Stimulated activated CD8-positive, alpha-beta memory T cell treated with anti-CD3 and anti-CD28 coated beads, Interleukin-15, amount 100 ng/mL, for 4 hours (primary cell): ENCODE measurements at regions not wholly inside any gene's neighbourhood (a gene's known extent, or its start where the extent isn't known, plus 50 kb on each side); places are given as distances from the start of the nearest gene placed in this dataset.

Experiments used
- DNase-seq, 2 donors: peaks; one replicate each; pipeline ENCODE4 v3.0.0-alpha.2; 2020; ENCODE audit warnings: low read depth in 2 of 2

DNA sequence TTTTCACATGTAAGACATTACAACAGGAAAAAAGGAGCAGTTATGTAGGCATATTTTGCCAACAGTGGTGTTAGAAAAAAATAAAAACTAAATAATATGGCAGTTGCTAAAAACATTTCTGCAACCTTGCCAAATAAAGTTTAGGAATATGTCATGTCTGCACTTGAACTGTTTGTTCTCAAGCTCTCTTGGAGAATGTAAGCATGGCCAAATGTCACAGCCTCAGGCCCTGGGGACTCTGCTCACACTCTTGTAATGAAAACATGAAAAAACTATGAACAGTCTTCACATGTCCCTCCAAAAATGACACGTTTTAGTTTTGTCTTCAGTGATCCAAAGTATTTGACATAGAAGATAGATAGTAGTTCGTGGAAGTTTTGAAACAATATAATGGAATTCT is 753.3 kb downstream of the LTN1 start:
- DNase-seq = no peak

DNA sequence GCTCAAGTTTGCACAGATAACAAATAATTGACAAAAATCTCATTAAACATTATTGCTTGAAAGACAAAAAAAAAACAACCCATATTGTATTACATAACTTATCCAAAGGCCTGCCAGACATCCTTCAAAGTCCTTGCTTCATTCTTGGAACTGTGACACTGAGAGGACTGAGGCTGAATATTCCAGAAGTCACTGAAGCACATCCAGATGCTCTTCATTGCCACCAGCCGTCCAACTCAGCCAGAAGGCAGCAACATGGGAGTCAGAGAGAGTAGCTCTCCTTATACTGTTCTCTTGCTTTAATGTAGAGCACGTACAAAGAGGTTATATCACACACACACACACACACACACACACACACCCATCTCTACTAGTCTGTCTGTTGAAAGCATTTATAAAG is 755.0 kb downstream of the LTN1 start:
- no peak for DNase-seq

- no peak for DNase-seq
Observed at GRCh38 chr21:28235169-28235895, 757.3 kb downstream of the LTN1 start.

GRCh38 chr21:28234326-28234725 is 758.4 kb downstream of the LTN1 start:
- DNase-seq = no peak

- no peak for DNase-seq
Observed at GRCh38 chr21:28233536-28234220, 759.0 kb downstream of the LTN1 start.

GRCh38 chr21:28230559-28230958 is 762.1 kb downstream of the LTN1 start:
- no peak for DNase-seq

GRCh38 chr21:28229814-28230213 is 762.9 kb downstream of the LTN1 start:
- DNase-seq = no peak

- DNase-seq = no peak
Observed at GRCh38 chr21:28228636-28228995, 764.1 kb downstream of the LTN1 start.

GRCh38 chr21:28227881-28228635 is 764.6 kb downstream of the LTN1 start:
- no peak for DNase-seq

GRCh38 chr21:28226563-28226962 is 766.1 kb downstream of the LTN1 start:
- no peak for DNase-seq

- no peak for DNase-seq
Observed at GRCh38 chr21:28224191-28224726, 768.4 kb downstream of the LTN1 start.

- DNase-seq = no peak
Observed at GRCh38 chr21:28221984-28222383, 770.7 kb downstream of the LTN1 start.

- no peak for DNase-seq
Observed at GRCh38 chr21:28220680-28221079, 772.0 kb downstream of the LTN1 start.

DNA sequence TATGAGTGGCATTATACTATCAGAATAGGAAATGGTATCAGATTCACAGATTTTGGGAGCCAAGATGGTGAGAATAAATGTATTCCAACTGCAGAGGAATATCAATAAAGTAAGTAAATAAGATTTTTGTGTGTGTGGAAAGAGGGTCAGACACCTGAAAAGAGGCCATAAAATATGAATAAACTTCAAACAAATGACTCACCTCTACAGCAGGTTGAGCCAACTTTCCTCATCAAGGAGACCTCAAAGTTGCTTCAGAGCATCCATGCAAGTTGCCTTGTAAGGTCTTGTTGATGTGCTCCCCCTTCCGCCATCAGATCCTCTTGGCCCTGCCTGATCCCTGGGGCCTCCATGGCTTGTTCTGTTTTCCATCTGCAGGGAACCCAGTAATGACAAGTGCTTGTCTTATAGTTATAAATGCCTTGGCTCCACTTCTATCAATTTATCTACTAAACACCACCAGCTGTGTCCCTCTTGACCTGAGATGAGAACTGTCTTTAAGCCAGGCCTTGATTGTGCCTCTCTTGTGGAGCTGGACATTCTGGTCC is 775.6 kb downstream of the LTN1 start:
- DNase-seq = no peak

GRCh38 chr21:28215214-28215954 is 777.3 kb downstream of the LTN1 start:
- DNase-seq = no peak

DNA sequence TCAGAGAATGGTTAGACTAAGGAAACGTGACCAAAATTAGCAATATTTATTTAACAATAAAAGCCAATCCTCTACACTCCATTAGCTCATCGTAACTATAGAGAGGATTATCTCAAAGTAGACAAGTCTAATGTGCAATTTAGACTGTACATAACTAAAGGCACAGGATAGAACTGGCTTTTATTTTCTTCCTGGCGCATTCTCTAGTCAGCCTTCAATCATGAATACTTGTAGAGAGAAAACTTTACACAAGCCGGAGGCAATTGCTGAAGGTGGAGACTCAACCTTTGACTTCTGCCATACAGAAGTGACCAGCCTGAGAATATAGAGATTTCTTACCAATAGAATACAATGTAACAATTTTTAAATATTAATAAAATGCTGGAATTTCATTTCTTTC is 777.9 kb downstream of the LTN1 start:
- no peak for DNase-seq

- DNase-seq = no peak
Observed at GRCh38 chr21:28213261-28213660, 779.4 kb downstream of the LTN1 start.

GRCh38 chr21:28212061-28212460 is 780.6 kb downstream of the LTN1 start:
- DNase-seq = no peak

DNA sequence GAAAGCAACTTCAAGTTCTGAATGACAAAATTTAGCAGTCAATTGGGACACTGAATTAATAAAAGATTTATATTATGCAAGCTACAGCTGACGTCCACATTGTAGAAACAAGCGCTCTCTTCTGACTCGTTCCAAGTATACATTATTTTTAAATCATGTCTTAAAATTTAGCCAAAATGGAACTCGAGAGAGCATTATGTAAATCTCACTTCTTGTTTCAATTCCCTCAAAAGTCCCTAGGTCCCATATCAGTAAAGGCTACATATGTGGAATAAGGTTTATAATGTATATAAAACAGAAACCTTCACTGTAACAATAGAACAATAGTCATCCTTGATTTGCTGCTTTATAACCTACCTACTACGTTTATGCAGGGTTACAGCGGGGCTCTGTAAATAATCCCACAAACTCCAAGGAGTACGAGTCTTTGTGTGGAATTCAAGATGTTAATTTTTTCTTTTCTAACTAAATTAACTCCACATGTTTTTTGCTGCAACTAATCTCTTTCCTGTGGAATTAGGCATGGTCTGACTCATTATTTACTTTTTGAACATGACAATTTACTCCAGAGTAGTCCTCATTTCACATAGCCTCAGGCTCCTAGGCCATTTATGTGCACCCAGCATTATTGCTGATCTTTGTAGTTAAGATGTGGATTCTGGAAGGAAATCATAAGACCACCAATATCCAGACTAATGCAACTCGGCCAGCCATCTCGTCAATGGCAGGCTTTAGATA is 785.1 kb downstream of the LTN1 start:
- no peak for DNase-seq

DNA sequence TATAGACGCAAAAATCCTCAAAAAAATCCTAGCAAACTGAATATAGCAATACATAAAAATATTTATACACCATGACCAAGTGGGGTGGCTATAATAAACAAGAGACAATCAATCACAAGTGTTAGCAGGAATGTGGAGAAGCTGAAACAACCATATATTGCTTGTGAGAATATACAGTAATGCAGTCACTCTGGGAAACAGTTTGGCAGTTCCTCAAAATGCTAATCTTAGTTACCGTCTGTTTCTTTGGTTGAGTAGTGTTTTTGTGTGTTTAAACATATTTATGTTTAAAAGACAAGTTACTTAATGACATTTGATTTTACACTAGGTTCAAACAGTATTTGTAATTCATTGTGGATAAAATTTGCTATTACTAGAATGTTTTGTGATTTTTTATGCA is 792.0 kb downstream of the LTN1 start:
- no peak for DNase-seq

- no peak for DNase-seq
Observed at GRCh38 chr21:28196981-28197380, 795.7 kb downstream of the LTN1 start.
